ENCODE measurements at regions not wholly inside any gene's neighbourhood (a gene's known extent, or its start where the extent isn't known, plus 50 kb on each side); places are given as distances from the start of the nearest gene placed in this dataset.

DNA sequence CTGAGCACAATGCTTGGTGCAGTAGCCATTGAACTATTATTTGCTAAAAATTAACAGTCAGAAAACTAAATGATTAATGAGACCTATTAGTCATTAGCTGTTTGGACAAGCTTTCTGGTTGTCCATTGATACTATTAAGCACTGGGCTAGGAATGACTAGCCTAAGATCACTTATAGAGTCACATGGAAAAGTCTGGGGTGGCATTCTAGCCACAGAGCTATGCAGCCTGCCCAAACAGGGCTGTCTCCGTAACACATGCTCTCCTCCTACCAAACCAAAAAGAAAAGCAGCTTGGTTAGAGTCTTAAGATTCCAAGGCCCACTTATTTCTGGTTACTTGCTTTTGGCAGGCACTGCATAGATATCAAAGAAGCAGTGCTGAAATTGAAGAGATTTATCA is 193.5 kb upstream of the NBEA start:
- Histone ChIP-seq H3K9ac (ENCODE audit: insufficient read depth, low read length, poor library complexity, severe bottlenecking) (no peak overlapping the region), H3K4me1 (ENCODE audit: control insufficient read depth in 1 of 2, insufficient read depth in 2 of 2, low read length in 2 of 2) (no peaks in the 10 kb centered on the region), H3K9me3 (replicated peaks in 1 of 2; ENCODE audit: control insufficient read depth in 1 of 2, insufficient read depth in 1 of 2, low read length in 2 of 2) (peaks cover 2 to 21% of the 10 kb centered on the region in 2 donors), H3K4me2 (replicated peaks; ENCODE audit: extremely low read depth, low read length, poor library complexity, severe bottlenecking) (no peak overlapping the region), H2AFZ (ENCODE audit: insufficient read depth, low read depth, low read length, poor library complexity, severe bottlenecking) (no peak overlapping the region), H3K79me2 (ENCODE audit: insufficient read depth, low read length) (no peaks in the 10 kb centered on the region), H3K27ac (ENCODE audit: low read depth in 1 of 2, low read length in 2 of 2) (no peak overlapping the region), H3K27me3 (ENCODE audit: control insufficient read depth in 2 of 2, insufficient read depth in 2 of 2, low read length in 2 of 2) (no peaks in the 10 kb centered on the region), H4K20me1 (ENCODE audit: insufficient read depth, low read length) (no peaks in the 10 kb centered on the region), H3K4me3 (replicated peaks in 1 of 3; ENCODE audit: low read depth in 2 of 3, low read length in 3 of 3) (no peak overlapping the region), H3K36me3 (replicated peaks in 1 of 2; ENCODE audit: control insufficient read depth in 1 of 2, insufficient read depth in 2 of 2, low read length in 2 of 2) (no peaks in the 10 kb centered on the region)
- WGBS (ENCODE audit: insufficient coverage): no CpG with 5 or more reads among the region's 1 CpG
- Mint-ChIP-seq H3K27ac (no peak overlapping the region), H3K36me3 (no peaks in the 10 kb centered on the region), H3K27me3 (ENCODE audit: low read depth in 3 of 3) (peaks cover 0 to 2% (median 2%) of the 10 kb centered on the region in 3 donors), H3K4me3 (no peak overlapping the region), H3K9me3 (peaks cover 0 to 35% (median 19%) of the 10 kb centered on the region in 7 donors), H3K4me1 (no peaks in the 10 kb centered on the region)
- DNase-seq: no peak
- TF ChIP-seq, protein P1, sequence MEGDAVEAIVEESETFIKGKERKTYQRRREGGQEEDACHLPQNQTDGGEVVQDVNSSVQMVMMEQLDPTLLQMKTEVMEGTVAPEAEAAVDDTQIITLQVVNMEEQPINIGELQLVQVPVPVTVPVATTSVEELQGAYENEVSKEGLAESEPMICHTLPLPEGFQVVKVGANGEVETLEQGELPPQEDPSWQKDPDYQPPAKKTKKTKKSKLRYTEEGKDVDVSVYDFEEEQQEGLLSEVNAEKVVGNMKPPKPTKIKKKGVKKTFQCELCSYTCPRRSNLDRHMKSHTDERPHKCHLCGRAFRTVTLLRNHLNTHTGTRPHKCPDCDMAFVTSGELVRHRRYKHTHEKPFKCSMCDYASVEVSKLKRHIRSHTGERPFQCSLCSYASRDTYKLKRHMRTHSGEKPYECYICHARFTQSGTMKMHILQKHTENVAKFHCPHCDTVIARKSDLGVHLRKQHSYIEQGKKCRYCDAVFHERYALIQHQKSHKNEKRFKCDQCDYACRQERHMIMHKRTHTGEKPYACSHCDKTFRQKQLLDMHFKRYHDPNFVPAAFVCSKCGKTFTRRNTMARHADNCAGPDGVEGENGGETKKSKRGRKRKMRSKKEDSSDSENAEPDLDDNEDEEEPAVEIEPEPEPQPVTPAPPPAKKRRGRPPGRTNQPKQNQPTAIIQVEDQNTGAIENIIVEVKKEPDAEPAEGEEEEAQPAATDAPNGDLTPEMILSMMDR (IDR thresholded peaks at IDR 0.05): no peak
- intact Hi-C loops (cut with micrococcal nuclease): no loop called here

DNA sequence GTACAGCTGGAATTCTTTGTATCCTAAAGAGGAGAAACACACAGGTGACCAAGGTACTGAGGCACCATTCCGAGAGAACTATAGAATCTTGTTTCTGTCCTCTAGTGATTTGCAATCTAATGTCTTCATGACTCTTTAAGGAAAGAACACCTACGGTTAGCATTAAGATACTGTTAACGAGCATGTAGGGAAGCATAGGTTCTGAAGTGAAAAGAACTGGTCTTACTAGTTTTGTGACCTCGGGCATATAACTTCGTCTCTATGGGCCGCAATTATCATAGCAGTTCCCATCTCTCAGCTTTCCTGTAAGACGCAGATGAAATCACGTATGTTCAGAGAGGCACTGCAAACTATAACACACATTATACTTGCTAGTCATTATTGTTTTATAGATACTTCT is 193.0 kb upstream of the NBEA start:
- no peak overlapping the region for H3K9ac ChIP-seq (ENCODE audit: insufficient read depth, low read length, poor library complexity, severe bottlenecking)
- peaks cover 0 to 35% (median 18%) of the 10 kb centered on the region in 7 donors for H3K9me3 Mint-ChIP-seq
- no peaks in the 10 kb centered on the region for H3K4me1 ChIP-seq (ENCODE audit: control insufficient read depth in 1 of 2, insufficient read depth in 2 of 2, low read length in 2 of 2)
- H3K79me2 ChIP-seq (ENCODE audit: insufficient read depth, low read length): no peaks in the 10 kb centered on the region
- H4K20me1 ChIP-seq (ENCODE audit: insufficient read depth, low read length): no peaks in the 10 kb centered on the region
- intact Hi-C loops (cut with micrococcal nuclease): no loop called here
- no peak overlapping the region for H3K27ac ChIP-seq (ENCODE audit: low read depth in 1 of 2, low read length in 2 of 2)
- H3K4me2 ChIP-seq (replicated peaks; ENCODE audit: extremely low read depth, low read length, poor library complexity, severe bottlenecking): no peak overlapping the region
- H2AFZ ChIP-seq (ENCODE audit: insufficient read depth, low read depth, low read length, poor library complexity, severe bottlenecking): no peak overlapping the region
- TF ChIP-seq, protein P1 (IDR thresholded peaks at IDR 0.05): no peak
- H3K27ac Mint-ChIP-seq: no peak overlapping the region
- no peaks in the 10 kb centered on the region for H3K27me3 ChIP-seq (ENCODE audit: control insufficient read depth in 2 of 2, insufficient read depth in 2 of 2, low read length in 2 of 2)
- H3K27me3 Mint-ChIP-seq (ENCODE audit: low read depth in 3 of 3): peaks cover 0 to 2% (median 2%) of the 10 kb centered on the region in 3 donors
- no peaks in the 10 kb centered on the region for H3K36me3 Mint-ChIP-seq
- 93% methylated on average over 3 of the region's 8 CpGs for WGBS (ENCODE audit: insufficient coverage)
- DNase-seq: no peak
- H3K4me3 ChIP-seq (replicated peaks in 1 of 3; ENCODE audit: low read depth in 2 of 3, low read length in 3 of 3): no peak overlapping the region
- H3K4me3 Mint-ChIP-seq: no peak overlapping the region
- H3K9me3 ChIP-seq (replicated peaks in 1 of 2; ENCODE audit: control insufficient read depth in 1 of 2, insufficient read depth in 1 of 2, low read length in 2 of 2): peaks cover 4 to 23% of the 10 kb centered on the region in 2 donors
- H3K36me3 ChIP-seq (replicated peaks in 1 of 2; ENCODE audit: control insufficient read depth in 1 of 2, insufficient read depth in 2 of 2, low read length in 2 of 2): no peaks in the 10 kb centered on the region
- no peaks in the 10 kb centered on the region for H3K4me1 Mint-ChIP-seq
